B cell (primary cell): ENCODE measurements at regions not wholly inside any gene's neighbourhood (a gene's known extent, or its start where the extent isn't known, plus 50 kb on each side); places are given as distances from the start of the nearest gene placed in this dataset.

Experiments used
- ATAC-seq: fragments of 200-7000 bp; cut with Tn5 transposase; one replicate; pipeline ENCODE4 v1.10.0; 2021; ENCODE audit warnings: low read depth, mild to moderate bottlenecking, moderate number of reproducible peaks, moderate library complexity
- CTCF ChIA-PET: fragments of 350-600 bp; sonication (Branson Sonifier 250); formaldehyde crosslinking; loops from one replicate; lab custom pipeline; 2021; ENCODE audit warnings: antibody characterized with exemption, inconsistent platforms; lab: Charles Lee
- POLR2A ChIA-PET: fragments of 350-600 bp; sonication (Branson Sonifier 250); formaldehyde crosslinking; loops from one replicate; lab custom pipeline; 2021; ENCODE audit warnings: antibody characterized with exemption; lab: Charles Lee
- DNase-seq: peaks from one replicate; pipeline ENCODE4 v3.0.0; 2013
- H2AFZ ChIP-seq: 2 replicates; pipeline ENCODE4 v1.6.1; 2012; ENCODE audit warnings: mild to moderate bottlenecking, low read depth, low read length; ENCODE audit not compliant: insufficient read depth, poor library complexity, severe bottlenecking
- H3K27ac ChIP-seq, 2 donors: 1 replicate in 1 of 2; 2 replicates in 1 of 2; pipeline ENCODE4 v1.5.1; 2012 to 2013; ENCODE audit warnings: low read length in 2 of 2, mild to moderate bottlenecking in 2 of 2, moderate library complexity in 1 of 2
- H3K27me3 ChIP-seq, 4 experiments: fragments of 200-600 bp in 1 of 4; sonication (generic) in 1 of 4; replicated peaks in 1 of 4; 1 replicate in 2 of 4; 2 replicates in 2 of 4; pipeline versions ENCODE4 v1.6.1 to v1.7.0; 2013 to 2016; ENCODE audit warnings: low read length in 3 of 4, mild to moderate bottlenecking in 2 of 4, mixed read lengths in 1 of 4, moderate library complexity in 1 of 4; ENCODE audit not compliant: insufficient read depth in 4 of 4, control insufficient read depth in 3 of 4; ENCODE audit errors: control extremely low read depth in 1 of 4
- H3K36me3 ChIP-seq, 2 experiments: replicated peaks in 1 of 2; 1 replicate in 1 of 2; 2 replicates in 1 of 2; pipeline versions ENCODE4 v1.6.1 to v1.7.1; 2013; ENCODE audit warnings: low read length in 1 of 2; ENCODE audit not compliant: insufficient read depth in 2 of 2, control insufficient read depth in 1 of 2; ENCODE audit errors: control extremely low read depth in 1 of 2, extremely low read depth in 1 of 2
- H3K4me1 ChIP-seq, 2 donors: fragments of 200-600 bp in 1 of 2; sonication (generic) in 1 of 2; 1 replicate in 1 of 2; 2 replicates in 1 of 2; pipeline versions ENCODE4 v1.5.1 to v1.6.1; 2013 to 2017; ENCODE audit warnings: low read length in 2 of 2; ENCODE audit not compliant: control insufficient read depth in 2 of 2, insufficient read depth in 2 of 2
- H3K4me2 ChIP-seq: replicated peaks from 2 replicates; pipeline ENCODE3; 2012; ENCODE audit warnings: mild to moderate bottlenecking, low read depth, low read length; ENCODE audit not compliant: poor library complexity, severe bottlenecking
- H3K4me3 ChIP-seq, 5 experiments: fragments of 200-600 bp in 1 of 5; sonication (generic) in 1 of 5; 1 replicate in 3 of 5; 2 replicates in 2 of 5; pipeline versions ENCODE4 v1.5.1 to v1.7.0; 2011 to 2016; ENCODE audit warnings: low read length in 4 of 5, mild to moderate bottlenecking in 4 of 5, low read depth in 2 of 5, control low read depth in 1 of 5, moderate library complexity in 1 of 5; ENCODE audit not compliant: insufficient read depth in 1 of 5; ENCODE audit errors: control extremely low read depth in 1 of 5, extremely low read depth in 1 of 5
- H3K79me2 ChIP-seq: fragments of 200-600 bp; sonication (generic); one replicate; pipeline ENCODE4 v1.6.0; 2016; ENCODE audit warnings: low read length; ENCODE audit not compliant: control insufficient read depth, insufficient read depth
- H3K9ac ChIP-seq: fragments of 200-600 bp; sonication (generic); 2 replicates; pipeline ENCODE4 v1.6.1; 2017; ENCODE audit warnings: mild to moderate bottlenecking, low read length, moderate library complexity
- H3K9me3 ChIP-seq, 3 donors: one replicate each; pipeline versions ENCODE4 v1.6.1 to v1.7.1; 2013; ENCODE audit warnings: low read length in 2 of 3; ENCODE audit not compliant: control insufficient read depth in 2 of 3, insufficient read depth in 1 of 3; ENCODE audit errors: control extremely low read depth in 1 of 3
- H4K20me1 ChIP-seq: 2 replicates; pipeline ENCODE4 v1.6.0; 2012; ENCODE audit warnings: mild to moderate bottlenecking, low read length; ENCODE audit not compliant: insufficient read depth, control insufficient read depth, poor library complexity, severe bottlenecking
- H3K27ac Mint-ChIP-seq: one replicate; pipeline ENCODE4 v1.8.0; 2021; ENCODE audit warnings: mixed read lengths
- H3K27me3 Mint-ChIP-seq: one replicate; pipeline ENCODE4 v1.8.0; 2021; ENCODE audit warnings: mixed read lengths
- H3K4me1 Mint-ChIP-seq: one replicate; pipeline ENCODE4 v1.8.0; 2021; ENCODE audit warnings: mixed read lengths
- H3K4me3 Mint-ChIP-seq: one replicate; pipeline ENCODE4 v1.8.0; 2021; ENCODE audit warnings: mixed read lengths
- H3K9me3 Mint-ChIP-seq: one replicate; pipeline ENCODE4 v1.8.0; 2022; ENCODE audit warnings: mixed read lengths; ENCODE audit not compliant: insufficient read depth
- CTCF ChIP-seq: fragments of 200-600 bp; IDR thresholded peaks from one replicate; pipeline ENCODE4 v1.8.0; 2022; ENCODE audit warnings: antibody characterized with exemption, mild to moderate bottlenecking
- EZH2 ChIP-seq: IDR thresholded peaks from 2 replicates; pipeline ENCODE4 v1.6.1; 2012; ENCODE audit warnings: borderline replicate concordance, low read depth, mild to moderate bottlenecking, moderate library complexity, low read length; ENCODE audit not compliant: insufficient read depth, poor library complexity, severe bottlenecking
- WGBS: methylation state at CpG from one replicate; pipeline ENCODE4 v1.1.5; 2013; ENCODE audit warnings: missing lambda C conversion rate; ENCODE audit not compliant: insufficient coverage; 5-methylcytosine and 5-hydroxymethylcytosine counted together
- intact Hi-C: fragments of 100-400 bp; cut with micrococcal nuclease; formaldehyde crosslinking; loops from one replicate; pipeline ENCODE4 v1.10.0; 2022

DNA sequence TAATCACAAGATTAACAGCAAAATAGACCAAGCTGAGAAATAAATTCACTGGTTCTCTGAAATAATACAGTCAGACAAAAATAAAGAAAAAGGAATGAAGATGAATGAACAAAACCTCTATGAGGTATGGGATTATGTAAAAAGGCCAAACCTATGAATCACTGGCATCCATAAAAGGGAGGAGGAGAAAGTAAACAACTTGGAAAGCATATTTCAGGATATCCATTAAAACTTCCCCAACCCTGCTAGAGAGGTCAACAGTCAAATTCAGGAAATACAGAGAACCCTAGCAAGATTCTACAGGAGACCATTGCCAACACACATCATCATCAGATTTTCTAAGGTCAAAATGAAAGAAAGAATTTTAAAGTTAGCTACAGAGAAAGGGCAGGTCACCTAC, 649.7 kb upstream of the CBLB start:
- H3K79me2 ChIP-seq = no peaks in the 10 kb centered on the region
- H3K9ac ChIP-seq = no peak overlapping the region
- H3K27ac ChIP-seq = no peak overlapping the region
- CTCF ChIA-PET = no interaction called here
- no peaks in the 10 kb centered on the region for H3K36me3 ChIP-seq
- POLR2A ChIA-PET = no interaction called here
- H3K4me3 ChIP-seq = no peak overlapping the region
- H3K4me1 ChIP-seq = peaks cover 0 to 3% of the 10 kb centered on the region in 2 donors
- peaks cover 0 to 8% (median 0%) of the 10 kb centered on the region in 3 donors for H3K9me3 ChIP-seq
- H3K27me3 ChIP-seq = no peaks in the 10 kb centered on the region
- TF ChIP-seq CTCF = no peak
- no peak for TF ChIP-seq EZH2
- no peak overlapping the region for H3K4me3 Mint-ChIP-seq
- peaks cover 7% of the 10 kb centered on the region for H3K4me1 Mint-ChIP-seq
- no peaks in the 10 kb centered on the region for H3K9me3 Mint-ChIP-seq
- intact Hi-C loops = no loop called here
- no peaks in the 10 kb centered on the region for H4K20me1 ChIP-seq
- ATAC-seq (no peak), DNase-seq (no peak)
- H3K27ac Mint-ChIP-seq = no peak overlapping the region
- H2AFZ ChIP-seq = no peak overlapping the region
- no peak overlapping the region for H3K4me2 ChIP-seq
- H3K27me3 Mint-ChIP-seq = no peaks in the 10 kb centered on the region

DNA sequence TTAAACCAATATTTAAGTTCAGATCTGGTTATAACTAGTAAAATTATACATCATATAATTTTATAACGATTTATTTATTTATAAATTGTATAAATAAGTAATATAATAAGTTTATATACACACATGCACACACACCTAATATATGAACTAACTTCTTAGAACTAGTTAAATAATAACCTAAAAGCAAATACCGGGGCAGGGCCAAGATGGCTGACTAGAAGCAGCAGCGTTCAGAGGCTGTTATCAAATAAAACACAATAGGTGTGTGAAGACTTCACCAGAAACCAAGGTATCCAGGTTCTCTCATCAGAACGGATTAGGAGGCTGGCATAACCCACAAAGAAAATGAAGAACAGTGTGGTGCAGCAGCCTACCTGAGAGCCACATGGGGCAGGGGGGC, 653.6 kb upstream of the CBLB start:
- intact Hi-C loops = no loop called here
- H3K4me1 ChIP-seq = no peaks in the 10 kb centered on the region
- no peaks in the 10 kb centered on the region for H4K20me1 ChIP-seq
- no peak overlapping the region for H3K9ac ChIP-seq
- WGBS = 94% methylated on average over 2 of the region's 4 CpGs
- Mint-ChIP-seq H3K27ac (no peak overlapping the region), H3K9me3 (peaks cover 2% of the 10 kb centered on the region), H3K27me3 (no peaks in the 10 kb centered on the region), H3K4me3 (no peak overlapping the region), H3K4me1 (no peaks in the 10 kb centered on the region)
- no peak overlapping the region for H3K27ac ChIP-seq
- CTCF ChIA-PET = no interaction called here
- no peaks in the 10 kb centered on the region for H3K36me3 ChIP-seq
- no peak overlapping the region for H3K4me3 ChIP-seq
- no peak for DNase-seq
- no peaks in the 10 kb centered on the region for H3K9me3 ChIP-seq
- no peaks in the 10 kb centered on the region for H3K27me3 ChIP-seq
- POLR2A ChIA-PET = no interaction called here
- ATAC-seq = no peak
- no peak overlapping the region for H2AFZ ChIP-seq
- TF ChIP-seq EZH2 (no peak), CTCF (no peak)
- no peak overlapping the region for H3K4me2 ChIP-seq
- H3K79me2 ChIP-seq = no peaks in the 10 kb centered on the region
